Keratinocyte (primary cell): ENCODE measurements at regions not wholly inside any gene's neighbourhood (a gene's known extent, or its start where the extent isn't known, plus 50 kb on each side); places are given as distances from the start of the nearest gene placed in this dataset.

Experiments
- EZH2 ChIP-seq: IDR thresholded peaks from one replicate; pipeline ENCODE4 v1.6.1; 2012; ENCODE audit warnings: inconsistent platforms, mild to moderate bottlenecking, low read length, moderate library complexity
- TF ChIP-seq, protein P1 (sequence below), 3 experiments: IDR thresholded peaks in 1 of 3; conservative IDR thresholded peaks in 1 of 3; optimal IDR thresholded peaks in 1 of 3; 2 replicates in 2 of 3; 3 replicates in 1 of 3; pipeline versions ENCODE3 to v1.5.1; 2011; ENCODE audit warnings: low read length in 3 of 3, mild to moderate bottlenecking in 3 of 3, moderate library complexity in 2 of 3, control low read depth in 1 of 3, inconsistent platforms in 1 of 3; ENCODE audit not compliant: insufficient read depth in 2 of 3; ENCODE audit errors: extremely low read depth in 1 of 3

DNA sequence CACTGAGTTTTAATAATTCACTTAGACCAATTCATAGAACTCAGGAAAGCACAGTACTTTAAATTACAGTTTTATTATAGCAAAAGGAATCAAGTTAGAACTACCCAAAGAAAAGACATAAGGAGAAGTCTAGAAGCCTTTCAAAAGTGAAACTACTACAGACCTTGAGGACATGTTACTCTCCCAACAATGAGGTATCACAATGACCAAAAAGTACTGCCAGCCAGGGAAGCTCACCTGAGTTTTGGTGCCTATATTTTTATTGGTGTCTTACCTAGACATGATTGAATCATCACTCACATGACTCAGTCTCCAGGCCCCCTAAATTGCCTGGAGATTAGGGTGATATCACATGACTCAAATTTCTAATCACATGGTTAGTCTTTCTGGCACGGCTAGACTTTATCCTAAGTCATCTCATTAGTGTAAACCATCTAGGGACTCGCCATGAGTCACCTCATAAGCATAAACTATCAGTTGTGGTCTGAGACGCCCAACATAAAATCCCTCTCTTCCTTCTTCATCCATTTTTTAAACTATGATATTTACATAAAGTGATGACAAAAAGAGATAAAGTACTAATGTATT lies 372.3 kb downstream of the TMA16 start:
- TF ChIP-seq, protein P1, sequence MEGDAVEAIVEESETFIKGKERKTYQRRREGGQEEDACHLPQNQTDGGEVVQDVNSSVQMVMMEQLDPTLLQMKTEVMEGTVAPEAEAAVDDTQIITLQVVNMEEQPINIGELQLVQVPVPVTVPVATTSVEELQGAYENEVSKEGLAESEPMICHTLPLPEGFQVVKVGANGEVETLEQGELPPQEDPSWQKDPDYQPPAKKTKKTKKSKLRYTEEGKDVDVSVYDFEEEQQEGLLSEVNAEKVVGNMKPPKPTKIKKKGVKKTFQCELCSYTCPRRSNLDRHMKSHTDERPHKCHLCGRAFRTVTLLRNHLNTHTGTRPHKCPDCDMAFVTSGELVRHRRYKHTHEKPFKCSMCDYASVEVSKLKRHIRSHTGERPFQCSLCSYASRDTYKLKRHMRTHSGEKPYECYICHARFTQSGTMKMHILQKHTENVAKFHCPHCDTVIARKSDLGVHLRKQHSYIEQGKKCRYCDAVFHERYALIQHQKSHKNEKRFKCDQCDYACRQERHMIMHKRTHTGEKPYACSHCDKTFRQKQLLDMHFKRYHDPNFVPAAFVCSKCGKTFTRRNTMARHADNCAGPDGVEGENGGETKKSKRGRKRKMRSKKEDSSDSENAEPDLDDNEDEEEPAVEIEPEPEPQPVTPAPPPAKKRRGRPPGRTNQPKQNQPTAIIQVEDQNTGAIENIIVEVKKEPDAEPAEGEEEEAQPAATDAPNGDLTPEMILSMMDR (optimal IDR thresholded peaks at IDR 0.05 in 1 of 3, IDR thresholded peaks at IDR 0.05 in 1 of 3, conservative IDR thresholded peaks at IDR 0.05 in 1 of 3; ENCODE audit: extremely low read depth in 1 of 3, insufficient read depth in 2 of 3, low read length in 3 of 3): no peak
- no peak for TF ChIP-seq EZH2
